HepG2 (cell line): ENCODE measurements at regions not wholly inside any gene's neighbourhood (a gene's known extent, or its start where the extent isn't known, plus 50 kb on each side); places are given as distances from the start of the nearest gene placed in this dataset.

Experiments
- ATAC-seq: fragments of 200-7000 bp; cut with Tn5 transposase; 3 replicates; pipeline ENCODE4 v1.9.1; 2020; ENCODE audit warnings: mild to moderate bottlenecking, moderate library complexity
- BruUV-seq: library from RNA; stranded (reverse); fragments of 400-500 nt; replicated peaks from 2 replicates; lab custom pipeline; 2021; lab: Mats Ljungman, UMichigan
- CTCF ChIA-PET: fragments of 300-600 bp; formaldehyde crosslinking; extraction: SDS; loops from one replicate; lab custom pipeline; 2021; ENCODE audit warnings: low total read pairs, inconsistent platforms, low intra/inter-chr PET ratio; lab: Yijun Ruan, JAX
- POLR2A ChIA-PET: fragments of 350-600 bp; sonication (Branson Sonifier 250); formaldehyde crosslinking; loops from one replicate; lab custom pipeline; 2020; ENCODE audit warnings: antibody characterized with exemption, inconsistent platforms; lab: Yijun Ruan, JAX
- DNase-seq: peaks from one replicate; pipeline ENCODE4 v3.0.0-alpha.2; 2015; ENCODE audit warnings: low spot score
- FAIRE-seq: peaks from 3 replicates; lab custom pipeline; 2011; peaks lifted over from hg19 to GRCh38; lab: Jason Lieb, UNC
- H2AFZ ChIP-seq: one replicate; pipeline ENCODE4 v1.6.1; 2011; ENCODE audit warnings: low read length, inconsistent platforms
- H3K27ac ChIP-seq: fragments of 300-600 bp; 3 replicates; pipeline ENCODE4 v1.8.0; 2011; ENCODE audit warnings: mixed run types, mild to moderate bottlenecking, mixed read lengths, low read length, inconsistent platforms; ENCODE audit not compliant: insufficient read depth; ENCODE audit errors: extremely low read length
- H3K27me3 ChIP-seq, 2 experiments: fragments of 200-600 bp in 1 of 2; 2 replicates in 1 of 2; 3 replicates in 1 of 2; pipeline versions ENCODE4 v1.6.0 to v1.8.0; 2011; ENCODE audit warnings: low read length in 2 of 2, mild to moderate bottlenecking in 2 of 2, moderate library complexity in 2 of 2, inconsistent platforms in 1 of 2; ENCODE audit not compliant: insufficient read depth in 2 of 2, control insufficient read depth in 1 of 2
- H3K36me3 ChIP-seq, 2 experiments: fragments of 200-600 bp in 1 of 2; replicated peaks in 1 of 2; 2 replicates in 1 of 2; 3 replicates in 1 of 2; pipeline versions ENCODE4 v1.5.1 to v1.8.0; 2011; ENCODE audit warnings: low read length in 2 of 2, inconsistent platforms in 1 of 2; ENCODE audit not compliant: insufficient read depth in 2 of 2, control insufficient read depth in 1 of 2
- H3K4me1 ChIP-seq: 2 replicates; pipeline ENCODE4 v1.5.1; 2012; ENCODE audit warnings: low read length, inconsistent platforms; ENCODE audit not compliant: insufficient read depth
- H3K4me2 ChIP-seq: 2 replicates; pipeline ENCODE4 v1.6.0; 2011; ENCODE audit warnings: low read depth, low read length, inconsistent platforms
- H3K4me3 ChIP-seq, 3 experiments: fragments of 200-600 bp in 1 of 3; sonication (generic), shearing (Covaris generic) in 1 of 3; replicated peaks in 1 of 3; 2 replicates each; pipeline ENCODE4 v1.5.1; 2011 to 2016; ENCODE audit warnings: low read length in 3 of 3, inconsistent platforms in 2 of 3, low read depth in 2 of 3, mild to moderate bottlenecking in 2 of 3, control low read depth in 1 of 3, mixed read lengths in 1 of 3; ENCODE audit not compliant: insufficient read depth in 1 of 3
- H3K79me2 ChIP-seq: one replicate; pipeline ENCODE4 v1.6.1; 2011; ENCODE audit warnings: low read length, inconsistent platforms; ENCODE audit not compliant: insufficient read depth
- H3K9ac ChIP-seq: 2 replicates; pipeline ENCODE4 v1.6.0; 2011; ENCODE audit warnings: mild to moderate bottlenecking, low read depth, low read length, inconsistent platforms; ENCODE audit not compliant: insufficient read depth
- H3K9me3 ChIP-seq: 2 replicates; pipeline ENCODE4 v1.5.1; 2012; ENCODE audit warnings: mild to moderate bottlenecking, low read length
- H4K20me1 ChIP-seq: 2 replicates; pipeline ENCODE4 v1.6.0; 2011; ENCODE audit warnings: inconsistent platforms, mild to moderate bottlenecking, low read length, moderate library complexity; ENCODE audit not compliant: insufficient read depth
- ATF7 ChIP-seq, 2 experiments: fragments of 450-650 bp in 1 of 2; sonication (generic) in 1 of 2; formaldehyde crosslinking in 1 of 2; IDR thresholded peaks; 2 replicates each; pipeline versions ENCODE4 v1.4.0 to v1.6.1; 2016 to 2020; ENCODE audit warnings: antibody characterized with exemption in 1 of 2, mild to moderate bottlenecking in 1 of 2, missing genetic modification reagents in 1 of 2
- HDAC1 ChIP-seq: sonication (generic); formaldehyde crosslinking; IDR thresholded peaks from 2 replicates; pipeline ENCODE4 v1.5.1; 2020; ENCODE audit warnings: mild to moderate bottlenecking, missing genetic modification reagents
- IRF1 ChIP-seq: sonication (generic); formaldehyde crosslinking; IDR thresholded peaks from 2 replicates; pipeline ENCODE4 v1.4.0; 2020; ENCODE audit warnings: low read depth, mild to moderate bottlenecking, missing genetic modification reagents
- PHF21A ChIP-seq: sonication (generic); formaldehyde crosslinking; IDR thresholded peaks from 2 replicates; pipeline ENCODE4 v1.5.0; 2020; ENCODE audit warnings: mild to moderate bottlenecking, missing genetic modification reagents
- PREB ChIP-seq: sonication (generic); formaldehyde crosslinking; IDR thresholded peaks from 2 replicates; pipeline ENCODE4 v1.4.0; 2020; ENCODE audit warnings: missing genetic modification reagents
- RFX5 ChIP-seq: IDR thresholded peaks from 2 replicates; pipeline ENCODE4 v1.6.1; 2011; ENCODE audit warnings: low read depth, low read length, improper control_type of control experiment
- ZNF331 ChIP-seq: sonication (generic); formaldehyde crosslinking; IDR thresholded peaks from 2 replicates; pipeline ENCODE4 v1.4.0; 2020; ENCODE audit warnings: missing genetic modification reagents
- ZNF841 ChIP-seq: sonication (generic); formaldehyde crosslinking; IDR thresholded peaks from 2 replicates; pipeline ENCODE4 v1.8.1; 2023; ENCODE audit warnings: missing genetic modification reagents, borderline replicate concordance
- WGBS: methylation state at CpG from one replicate; pipeline ENCODE4 v1.1.6; 2017; ENCODE audit warnings: low lambda C conversion rate; 5-methylcytosine and 5-hydroxymethylcytosine counted together
- in situ Hi-C: cut with HindIII; loops from 2 replicates; pipeline ENCODE4 v1.10.0; 2017; ENCODE audit warnings: low pct_unique_long_range_greater_than_20kb; ENCODE audit not compliant: extremely low pct_ligation_motif_present
- intact Hi-C: fragments of 100-400 bp; cut with micrococcal nuclease; formaldehyde crosslinking; loops from one replicate; pipeline ENCODE4 v1.10.0; 2022; ENCODE audit not compliant: unreplicated experiment

GRCh38 chr17:37833237-37833859 is 88.5 kb upstream of the HNF1B start:
- WGBS = 93% methylated on average over 11 of the region's 11 CpGs
- no peak for FAIRE-seq
- no TSS peak for BruUV-seq

More at GRCh38 chr17:37833237-37833859, 88.5 kb upstream of the HNF1B start:
- in situ Hi-C loops = no loop called here
- no peaks in the 10 kb centered on the region for H3K36me3 ChIP-seq
- no peak overlapping the region for H3K9ac ChIP-seq
- ATAC-seq (no peak), DNase-seq (no peak)
- peaks cover 46% of the 10 kb centered on the region for H3K4me1 ChIP-seq
- TF ChIP-seq RFX5 (no peak), PHF21A (CRISPR knock-in tag) (no peak), IRF1 (CRISPR knock-in tag) (no peak), ATF7 (IDR thresholded peaks at IDR 0.05) (no peak), ATF7 (CRISPR knock-in tag; IDR thresholded peaks at IDR 0.05) (no peak), HDAC1 (CRISPR knock-in tag) (no peak), ZNF841 (no peak), ZNF331 (CRISPR knock-in tag) (no peak), PREB (CRISPR knock-in tag) (no peak)
- TF ChIP-seq, all 625 proteins: peak for 0
- Histone ChIP-seq H3K79me2 (no peaks in the 10 kb centered on the region), H3K4me2 (no peak overlapping the region), H3K4me3 (no peak overlapping the region), H3K27me3 (no peaks in the 10 kb centered on the region), H2AFZ (no peak overlapping the region), H4K20me1 (no peaks in the 10 kb centered on the region), H3K27ac (no peak overlapping the region), H3K9me3 (no peaks in the 10 kb centered on the region)
- POLR2A ChIA-PET = no interaction called here
- intact Hi-C loops = loop anchor here (5.0 kb wide), 1 partner anchor 121 kb away; no protein-coding TSS in a partner anchor
- CTCF ChIA-PET = no interaction called here
